Osteoblast (primary cell): ENCODE measurements at regions not wholly inside any gene's neighbourhood (a gene's known extent, or its start where the extent isn't known, plus 50 kb on each side); places are given as distances from the start of the nearest gene placed in this dataset.

Experiments used
- DNase-seq: peaks from one replicate; pipeline ENCODE4 v3.0.0; 2011; ENCODE audit warnings: low spot score, mixed read lengths; ENCODE audit not compliant: insufficient read length; ENCODE audit errors: missing footprints
- H2AFZ ChIP-seq: 2 replicates; pipeline ENCODE4 v1.6.0; 2011; ENCODE audit warnings: mild to moderate bottlenecking, low read length
- H3K27ac ChIP-seq: 2 replicates; pipeline ENCODE4 v1.5.1; 2011; ENCODE audit warnings: mild to moderate bottlenecking, low read depth, low read length, moderate library complexity
- H3K27me3 ChIP-seq: 2 replicates; pipeline ENCODE4 v1.6.0; 2012; ENCODE audit warnings: mild to moderate bottlenecking, control low read depth, inconsistent platforms, low read length, moderate library complexity; ENCODE audit not compliant: insufficient read depth
- H3K36me3 ChIP-seq: 2 replicates; pipeline ENCODE4 v1.5.1; 2011; ENCODE audit warnings: mild to moderate bottlenecking, low read length, control low read depth, moderate library complexity; ENCODE audit not compliant: insufficient read depth
- H3K4me1 ChIP-seq: 2 replicates; pipeline ENCODE4 v1.5.1; 2011; ENCODE audit warnings: mild to moderate bottlenecking, low read length, control low read depth, moderate library complexity; ENCODE audit not compliant: insufficient read depth
- H3K4me2 ChIP-seq: 2 replicates; pipeline ENCODE4 v1.6.0; 2011; ENCODE audit warnings: mild to moderate bottlenecking, low read length; ENCODE audit not compliant: insufficient read depth
- H3K4me3 ChIP-seq: fragments of 200-600 bp; sonication (generic); 3 replicates; pipeline ENCODE4 v1.5.1; 2012; ENCODE audit warnings: mild to moderate bottlenecking, low read length, inconsistent platforms; ENCODE audit not compliant: insufficient read depth
- H3K79me2 ChIP-seq: 2 replicates; pipeline ENCODE4 v1.6.0; 2012; ENCODE audit warnings: mild to moderate bottlenecking, low read length, control low read depth, inconsistent platforms; ENCODE audit not compliant: insufficient read depth
- H3K9me3 ChIP-seq: 2 replicates; pipeline ENCODE4 v1.5.1; 2011; ENCODE audit warnings: low read depth, low read length, control low read depth
- H4K20me1 ChIP-seq: 2 replicates; pipeline ENCODE4 v1.6.0; 2012; ENCODE audit warnings: mild to moderate bottlenecking, low read length, control low read depth; ENCODE audit not compliant: insufficient read depth
- TF ChIP-seq, protein P1 (sequence below): IDR thresholded peaks from 2 replicates; pipeline ENCODE4 v1.5.1; 2011; ENCODE audit warnings: mild to moderate bottlenecking, low read depth, low read length, moderate library complexity; ENCODE audit errors: extremely low read depth

DNA sequence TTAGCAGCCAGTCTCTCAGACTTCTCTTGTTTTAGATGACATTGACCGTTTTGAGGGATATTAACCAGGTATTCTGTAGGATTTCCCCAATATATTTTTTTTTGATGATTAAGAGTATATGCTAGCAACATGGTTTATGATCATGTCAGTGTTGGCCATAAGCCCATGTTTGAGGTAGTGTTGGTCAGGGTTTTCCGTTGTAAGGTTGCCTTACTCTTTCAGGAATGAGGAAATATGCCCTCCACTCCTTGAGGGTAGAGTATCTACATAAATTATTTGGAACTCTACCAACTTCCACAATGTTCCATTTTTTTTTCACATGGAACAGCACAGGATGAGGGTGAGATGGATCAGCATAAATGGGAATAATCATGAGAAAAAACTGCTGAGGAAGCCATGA is 188.4 kb upstream of the PRDM9 start:
- Histone ChIP-seq H3K4me1 (no peaks in the 10 kb centered on the region), H4K20me1 (no peaks in the 10 kb centered on the region), H3K27me3 (no peaks in the 10 kb centered on the region), H2AFZ (no peak overlapping the region), H3K79me2 (no peaks in the 10 kb centered on the region), H3K4me2 (no peak overlapping the region), H3K9me3 (peaks cover 4% of the 10 kb centered on the region), H3K4me3 (no peak overlapping the region), H3K36me3 (no peaks in the 10 kb centered on the region), H3K27ac (no peak overlapping the region)
- DNase-seq, result no peak
- TF ChIP-seq, protein P1, sequence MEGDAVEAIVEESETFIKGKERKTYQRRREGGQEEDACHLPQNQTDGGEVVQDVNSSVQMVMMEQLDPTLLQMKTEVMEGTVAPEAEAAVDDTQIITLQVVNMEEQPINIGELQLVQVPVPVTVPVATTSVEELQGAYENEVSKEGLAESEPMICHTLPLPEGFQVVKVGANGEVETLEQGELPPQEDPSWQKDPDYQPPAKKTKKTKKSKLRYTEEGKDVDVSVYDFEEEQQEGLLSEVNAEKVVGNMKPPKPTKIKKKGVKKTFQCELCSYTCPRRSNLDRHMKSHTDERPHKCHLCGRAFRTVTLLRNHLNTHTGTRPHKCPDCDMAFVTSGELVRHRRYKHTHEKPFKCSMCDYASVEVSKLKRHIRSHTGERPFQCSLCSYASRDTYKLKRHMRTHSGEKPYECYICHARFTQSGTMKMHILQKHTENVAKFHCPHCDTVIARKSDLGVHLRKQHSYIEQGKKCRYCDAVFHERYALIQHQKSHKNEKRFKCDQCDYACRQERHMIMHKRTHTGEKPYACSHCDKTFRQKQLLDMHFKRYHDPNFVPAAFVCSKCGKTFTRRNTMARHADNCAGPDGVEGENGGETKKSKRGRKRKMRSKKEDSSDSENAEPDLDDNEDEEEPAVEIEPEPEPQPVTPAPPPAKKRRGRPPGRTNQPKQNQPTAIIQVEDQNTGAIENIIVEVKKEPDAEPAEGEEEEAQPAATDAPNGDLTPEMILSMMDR, result no peak

DNA sequence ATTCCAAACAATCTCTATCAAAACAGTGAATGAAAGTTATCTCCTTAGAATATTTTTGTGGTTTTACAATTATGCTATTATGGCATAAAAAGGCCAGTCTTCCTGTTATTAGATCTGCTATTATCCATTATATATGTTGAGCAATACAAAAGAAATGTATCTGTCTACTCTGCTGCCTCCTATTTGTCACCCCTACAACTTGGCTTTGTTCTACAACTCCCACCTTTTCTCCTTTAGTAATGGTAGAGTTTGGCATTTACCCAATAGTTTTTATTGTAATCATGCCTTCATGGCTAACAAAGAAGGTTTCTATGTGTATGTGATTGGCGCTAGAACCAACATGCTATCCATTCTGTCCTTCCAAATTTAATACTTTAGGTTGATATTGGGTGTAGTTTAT is 189.2 kb upstream of the PRDM9 start:
- no peaks in the 10 kb centered on the region for H3K79me2 ChIP-seq
- H3K36me3 ChIP-seq, result no peaks in the 10 kb centered on the region
- no peaks in the 10 kb centered on the region for H3K4me1 ChIP-seq
- no peaks in the 10 kb centered on the region for H3K27me3 ChIP-seq
- no peaks in the 10 kb centered on the region for H4K20me1 ChIP-seq
- H3K4me3 ChIP-seq, result no peak overlapping the region
- H3K4me2 ChIP-seq, result no peak overlapping the region
- no peak overlapping the region for H3K27ac ChIP-seq
- H3K9me3 ChIP-seq, result peaks cover 4% of the 10 kb centered on the region
- TF ChIP-seq, protein P1, result no peak
- H2AFZ ChIP-seq, result no peak overlapping the region
- no peak for DNase-seq

DNA sequence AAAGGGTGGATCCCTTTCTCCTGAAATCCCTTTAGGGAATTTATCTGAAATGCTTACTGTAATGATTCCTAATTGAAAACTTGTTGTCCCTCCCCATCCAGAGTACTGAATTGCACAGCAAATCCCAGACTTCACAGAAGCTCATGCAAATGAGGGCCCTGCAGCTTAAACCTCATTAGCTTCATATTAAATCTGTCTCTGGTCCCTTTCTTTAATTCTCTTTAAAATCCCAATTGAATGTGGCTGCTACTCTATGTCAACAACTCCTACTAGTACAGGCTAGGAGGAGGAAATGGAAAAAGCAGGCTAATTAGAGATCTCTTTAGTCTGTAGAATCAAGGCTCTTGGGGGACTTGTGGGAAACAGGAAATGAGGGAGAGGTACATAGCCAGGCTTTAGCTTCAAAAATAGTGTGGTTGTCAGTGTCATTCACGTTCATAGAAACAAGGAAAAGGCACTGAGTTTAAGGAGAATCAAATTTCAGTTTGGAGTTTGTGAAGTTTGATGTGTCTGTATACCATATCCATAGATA is 191.3 kb upstream of the PRDM9 start:
- H3K4me2 ChIP-seq, result no peak overlapping the region
- H3K36me3 ChIP-seq, result no peaks in the 10 kb centered on the region
- TF ChIP-seq, protein P1, result no peak
- H3K27ac ChIP-seq, result no peak overlapping the region
- no peaks in the 10 kb centered on the region for H4K20me1 ChIP-seq
- no peak overlapping the region for H3K4me3 ChIP-seq
- no peak overlapping the region for H2AFZ ChIP-seq
- no peak for DNase-seq
- H3K79me2 ChIP-seq, result no peaks in the 10 kb centered on the region
- peaks cover 4% of the 10 kb centered on the region for H3K9me3 ChIP-seq
- no peaks in the 10 kb centered on the region for H3K27me3 ChIP-seq
- no peaks in the 10 kb centered on the region for H3K4me1 ChIP-seq

DNA sequence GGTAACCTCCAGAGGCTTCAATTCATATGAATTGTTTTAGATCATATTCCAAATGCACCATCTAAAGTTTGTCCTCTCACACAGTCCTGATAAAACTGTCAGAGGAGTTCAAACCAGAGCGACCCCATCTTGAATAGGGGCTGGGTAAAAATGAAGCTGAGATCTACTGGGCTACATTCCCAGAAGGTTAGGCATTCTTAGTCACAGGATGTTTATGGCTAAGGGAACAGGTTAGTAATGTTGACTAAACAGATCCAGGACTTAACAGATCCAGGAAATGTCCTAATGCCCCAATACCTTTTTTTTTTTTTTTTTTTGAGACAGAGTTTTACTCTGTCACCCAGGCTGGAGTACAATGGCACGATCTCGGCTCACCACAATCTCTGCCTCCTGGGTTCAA is 192.6 kb upstream of the PRDM9 start:
- TF ChIP-seq, protein P1, result no peak
- H3K4me1 ChIP-seq, result no peaks in the 10 kb centered on the region
- H3K79me2 ChIP-seq, result no peaks in the 10 kb centered on the region
- no peak overlapping the region for H2AFZ ChIP-seq
- H3K27ac ChIP-seq, result no peak overlapping the region
- H3K9me3 ChIP-seq, result peaks cover 4% of the 10 kb centered on the region
- no peaks in the 10 kb centered on the region for H3K36me3 ChIP-seq
- no peak overlapping the region for H3K4me2 ChIP-seq
- no peak overlapping the region for H3K4me3 ChIP-seq
- DNase-seq, result no peak
- no peaks in the 10 kb centered on the region for H3K27me3 ChIP-seq
- H4K20me1 ChIP-seq, result no peaks in the 10 kb centered on the region
